Fibroblast of lung (primary cell): ENCODE measurements at regions not wholly inside any gene's neighbourhood (a gene's known extent, or its start where the extent isn't known, plus 50 kb on each side); places are given as distances from the start of the nearest gene placed in this dataset.
"Not testable (repeated sequence)": the region's sequence is repeated elsewhere in the genome, so short reads cannot be mapped to it uniquely, and the experiment has no call there.

Experiments used
- DNase-seq, 2 donors: peaks; one replicate each; pipeline versions ENCODE4 v3.0.0 to v3.0.0-alpha.2; 2010; ENCODE audit warnings: low read depth in 2 of 2
- H2AFZ ChIP-seq: 2 replicates; pipeline ENCODE4 v1.5.1; 2012; ENCODE audit warnings: low read length, control low read depth, inconsistent platforms
- H3K27ac ChIP-seq: 2 replicates; pipeline ENCODE4 v1.5.1; 2011; ENCODE audit warnings: low read length, control low read depth; ENCODE audit not compliant: insufficient read depth
- H3K27me3 ChIP-seq: 2 replicates; pipeline ENCODE4 v1.5.1; 2011; ENCODE audit warnings: mild to moderate bottlenecking, low read length; ENCODE audit not compliant: control insufficient read depth, insufficient read depth
- H3K36me3 ChIP-seq: 2 replicates; pipeline ENCODE4 v1.5.1; 2011; ENCODE audit warnings: low read length; ENCODE audit not compliant: control insufficient read depth, insufficient read depth
- H3K4me1 ChIP-seq: 2 replicates; pipeline ENCODE4 v1.5.1; 2011; ENCODE audit warnings: low read length; ENCODE audit not compliant: control insufficient read depth, insufficient read depth; ENCODE audit errors: extremely low read depth
- H3K4me2 ChIP-seq: 2 replicates; pipeline ENCODE4 v1.5.1; 2011; ENCODE audit warnings: low read length, control low read depth; ENCODE audit not compliant: insufficient read depth; ENCODE audit errors: extremely low read depth
- H3K4me3 ChIP-seq, 4 experiments: fragments of 200-600 bp in 1 of 4; sonication (generic) in 1 of 4; replicated peaks in 1 of 4; 2 replicates each; pipeline ENCODE4 v1.5.1; 2011 to 2016; ENCODE audit warnings: low read length in 4 of 4, low read depth in 3 of 4, mild to moderate bottlenecking in 3 of 4, control low read depth in 2 of 4, inconsistent platforms in 1 of 4, mixed read lengths in 1 of 4; ENCODE audit not compliant: insufficient read depth in 1 of 4; ENCODE audit errors: control extremely low read depth in 1 of 4
- H3K79me2 ChIP-seq: 2 replicates; pipeline ENCODE4 v1.5.1; 2012; ENCODE audit warnings: mild to moderate bottlenecking, low read length, inconsistent platforms; ENCODE audit not compliant: control insufficient read depth, insufficient read depth
- H3K9ac ChIP-seq: 2 replicates; pipeline ENCODE4 v1.5.1; 2011; ENCODE audit warnings: mild to moderate bottlenecking, low read length, control low read depth; ENCODE audit not compliant: insufficient read depth
- H3K9me3 ChIP-seq: 2 replicates; pipeline ENCODE4 v1.5.1; 2012; ENCODE audit warnings: low read depth, low read length; ENCODE audit not compliant: control insufficient read depth, insufficient read depth
- H4K20me1 ChIP-seq: 2 replicates; pipeline ENCODE4 v1.5.1; 2011; ENCODE audit warnings: low read length; ENCODE audit not compliant: control insufficient read depth, insufficient read depth; ENCODE audit errors: extremely low read depth
- EZH2 ChIP-seq: IDR thresholded peaks from 2 replicates; pipeline ENCODE4 v1.5.1; 2012; ENCODE audit warnings: low read length, control low read depth, mild to moderate bottlenecking; ENCODE audit errors: missing control alignments
- TF ChIP-seq, protein P1 (sequence below), 2 donors: IDR thresholded peaks in 1 of 2; conservative IDR thresholded peaks in 1 of 2; 1 replicate in 1 of 2; 2 replicates in 1 of 2; pipeline ENCODE4 v1.5.1; 2011 to 2012; ENCODE audit warnings: low read length in 2 of 2, control low read depth in 1 of 2, inconsistent platforms in 1 of 2, low read depth in 1 of 2, mild to moderate bottlenecking in 1 of 2

DNA sequence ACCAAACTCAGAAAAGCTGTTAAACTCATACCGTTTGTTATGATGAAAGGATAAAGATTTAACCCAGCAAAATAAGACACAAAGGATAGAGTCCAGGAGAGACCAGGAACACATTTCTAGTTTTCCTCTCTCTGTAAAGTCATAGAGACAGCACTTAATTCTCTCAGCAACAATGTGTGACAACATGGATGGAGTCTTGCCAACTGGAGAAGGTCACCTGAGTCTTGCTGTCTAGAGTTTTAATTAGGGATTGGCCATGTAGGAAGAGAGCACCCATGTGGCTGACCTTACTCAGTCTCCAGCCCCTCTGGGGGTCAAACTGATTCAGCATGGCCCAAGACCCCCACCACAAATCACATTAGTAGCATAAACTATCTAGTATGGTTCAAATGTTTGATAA, 151.0 kb upstream of the ATF7IP start:
- Histone ChIP-seq H3K79me2 (no peaks in the 10 kb centered on the region), H3K4me2 (no peak overlapping the region), H3K9me3 (no peaks in the 10 kb centered on the region), H3K9ac (no peak overlapping the region), H3K27me3 (no peaks in the 10 kb centered on the region), H3K27ac (no peak overlapping the region), H3K4me1 (no peaks in the 10 kb centered on the region), H4K20me1 (no peaks in the 10 kb centered on the region), H3K36me3 (no peaks in the 10 kb centered on the region), H2AFZ (no peak overlapping the region), H3K4me3 (no peak overlapping the region)
- TF ChIP-seq, protein P1, sequence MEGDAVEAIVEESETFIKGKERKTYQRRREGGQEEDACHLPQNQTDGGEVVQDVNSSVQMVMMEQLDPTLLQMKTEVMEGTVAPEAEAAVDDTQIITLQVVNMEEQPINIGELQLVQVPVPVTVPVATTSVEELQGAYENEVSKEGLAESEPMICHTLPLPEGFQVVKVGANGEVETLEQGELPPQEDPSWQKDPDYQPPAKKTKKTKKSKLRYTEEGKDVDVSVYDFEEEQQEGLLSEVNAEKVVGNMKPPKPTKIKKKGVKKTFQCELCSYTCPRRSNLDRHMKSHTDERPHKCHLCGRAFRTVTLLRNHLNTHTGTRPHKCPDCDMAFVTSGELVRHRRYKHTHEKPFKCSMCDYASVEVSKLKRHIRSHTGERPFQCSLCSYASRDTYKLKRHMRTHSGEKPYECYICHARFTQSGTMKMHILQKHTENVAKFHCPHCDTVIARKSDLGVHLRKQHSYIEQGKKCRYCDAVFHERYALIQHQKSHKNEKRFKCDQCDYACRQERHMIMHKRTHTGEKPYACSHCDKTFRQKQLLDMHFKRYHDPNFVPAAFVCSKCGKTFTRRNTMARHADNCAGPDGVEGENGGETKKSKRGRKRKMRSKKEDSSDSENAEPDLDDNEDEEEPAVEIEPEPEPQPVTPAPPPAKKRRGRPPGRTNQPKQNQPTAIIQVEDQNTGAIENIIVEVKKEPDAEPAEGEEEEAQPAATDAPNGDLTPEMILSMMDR (conservative IDR thresholded peaks at IDR 0.05 in 1 of 2, IDR thresholded peaks at IDR 0.05 in 1 of 2; ENCODE audit: low read depth in 1 of 2, low read length in 2 of 2), result no peak
- TF ChIP-seq EZH2, result no peak
- no peak for DNase-seq

DNA sequence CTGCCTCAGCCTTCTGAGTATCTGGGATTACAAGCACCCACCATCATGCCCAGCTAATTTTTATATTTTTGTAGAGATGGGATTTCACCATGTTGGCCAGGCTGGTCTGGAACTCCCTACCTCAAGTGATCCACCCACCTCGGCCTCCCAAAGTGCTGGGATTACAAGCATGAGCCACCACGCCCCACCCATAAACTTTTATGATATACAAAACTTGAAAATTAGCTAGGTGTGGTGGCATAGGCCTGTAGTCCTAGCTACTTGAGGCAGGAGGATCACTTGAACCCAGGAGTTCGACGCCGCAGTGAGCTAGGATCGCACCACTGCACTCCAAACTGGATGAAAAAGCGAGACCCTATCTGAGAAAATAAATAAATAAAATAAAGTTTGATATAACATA, 149.5 kb upstream of the ATF7IP start:
- not testable (repeated sequence) for H3K27me3 ChIP-seq, H3K4me2 ChIP-seq, H4K20me1 ChIP-seq, H3K9ac ChIP-seq, DNase-seq, H3K36me3 ChIP-seq, H3K9me3 ChIP-seq, H3K4me1 ChIP-seq, H3K27ac ChIP-seq, H3K79me2 ChIP-seq, H3K4me3 ChIP-seq, H2AFZ ChIP-seq

DNA sequence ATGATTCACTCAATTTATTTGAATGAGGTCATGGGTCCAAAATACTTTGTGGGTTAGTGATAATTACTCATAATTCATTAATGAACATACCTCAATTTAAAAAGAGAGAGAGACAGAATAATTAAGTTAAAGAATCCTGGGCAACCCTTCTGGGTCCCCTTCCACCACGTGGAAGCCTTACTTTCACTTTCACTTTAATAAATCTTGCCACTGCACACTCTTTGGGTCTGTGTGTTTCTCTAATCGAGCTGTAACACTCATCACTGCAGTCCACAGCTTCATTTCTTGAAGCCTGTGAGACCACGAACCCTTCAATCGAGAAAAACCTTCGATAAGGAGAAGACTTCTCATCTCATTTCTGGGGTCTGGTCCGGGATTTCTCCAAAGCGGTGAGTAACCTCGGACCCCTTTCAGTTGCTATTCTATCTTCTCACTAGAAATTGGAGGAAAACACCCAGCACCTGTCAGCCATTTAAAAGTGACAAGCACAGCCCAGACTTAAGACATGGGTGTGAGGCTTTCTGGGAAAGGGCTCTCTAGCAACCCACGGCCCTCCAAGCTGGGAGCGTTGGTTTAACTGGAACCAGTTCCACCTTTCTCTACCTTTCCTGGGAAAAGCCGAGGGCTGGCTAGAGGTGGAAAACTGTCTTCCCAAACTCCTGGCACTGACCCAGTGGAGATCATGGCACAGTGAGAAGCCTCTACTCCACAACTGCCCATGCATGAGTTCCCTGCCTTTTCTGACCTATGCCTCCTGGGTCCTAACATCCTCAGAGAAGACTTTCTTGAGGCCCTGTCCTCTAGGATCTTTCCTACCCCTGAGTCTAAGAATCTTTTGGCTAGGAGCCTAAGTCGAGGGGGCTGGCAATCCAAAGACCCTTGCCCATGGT, 148.8 kb upstream of the ATF7IP start:
- peak; percentile 16 to 29 for DNase-seq
- no peak overlapping the region for H3K4me2 ChIP-seq
- TF ChIP-seq, protein P1 (conservative IDR thresholded peaks at IDR 0.05 in 1 of 2, IDR thresholded peaks at IDR 0.05 in 1 of 2; ENCODE audit: low read depth in 1 of 2, low read length in 2 of 2), result no peak
- no peak for TF ChIP-seq EZH2

More for the DNA sequence above, 148.8 kb upstream of the ATF7IP start:
- Histone ChIP-seq H3K79me2 (no peaks in the 10 kb centered on the region), H3K4me1 (no peaks in the 10 kb centered on the region), H3K9me3 (no peaks in the 10 kb centered on the region), H3K4me3 (no peak overlapping the region), H4K20me1 (no peaks in the 10 kb centered on the region), H3K27me3 (no peaks in the 10 kb centered on the region), H3K9ac (no peak overlapping the region), H3K27ac (no peak overlapping the region), H2AFZ (peak overlapping the region; percentile 2), H3K36me3 (no peaks in the 10 kb centered on the region)
